GM19372 (cell line): ENCODE measurements at regions not wholly inside any gene's neighbourhood (a gene's known extent, or its start where the extent isn't known, plus 50 kb on each side); places are given as distances from the start of the nearest gene placed in this dataset.
"Not testable (repeated sequence)": the region's sequence is repeated elsewhere in the genome, so short reads cannot be mapped to it uniquely, and the experiment has no call there.

Experiments used
- ATAC-seq: cut with Tn5 transposase; IDR thresholded peaks from one replicate; pipeline ENCODE4 v1.9.1; 2021; ENCODE audit warnings: mild to moderate bottlenecking, low read depth, moderate library complexity; ENCODE audit not compliant: unreplicated experiment

GRCh38 chr9:33734941-33735835 is 60.2 kb upstream of the PRSS3 start:
- not testable (repeated sequence) for ATAC-seq

- no peak for ATAC-seq
Measured at GRCh38 chr9:33737811-33738606, 57.4 kb upstream of the PRSS3 start.

DNA sequence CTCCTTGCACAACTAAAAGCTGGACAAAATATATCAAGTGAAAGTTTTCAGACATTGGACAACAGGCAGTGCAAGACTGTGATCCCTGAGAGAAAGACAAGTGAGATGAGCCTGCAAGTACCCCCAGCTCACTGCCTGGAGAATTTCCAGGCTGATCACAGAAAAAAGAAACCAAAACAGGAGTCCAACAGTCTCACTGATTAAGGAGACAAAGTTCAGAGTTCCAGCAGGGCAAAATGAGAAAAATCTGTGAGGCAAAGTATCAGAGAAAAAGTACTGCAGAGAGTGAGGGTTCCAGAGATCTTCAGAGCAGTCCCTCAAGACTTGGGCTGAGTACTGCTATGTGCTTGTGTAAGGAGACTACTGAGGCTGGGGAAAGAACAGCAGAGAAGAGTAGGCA is 56.0 kb upstream of the PRSS3 start:
- ATAC-seq = no peak

GRCh38 chr9:33740075-33740474 is 55.3 kb upstream of the PRSS3 start:
- no peak for ATAC-seq

GRCh38 chr9:33740958-33741357 is 54.4 kb upstream of the PRSS3 start:
- ATAC-seq = not testable (repeated sequence)

GRCh38 chr9:33742051-33742450 is 53.3 kb upstream of the PRSS3 start:
- no peak for ATAC-seq

DNA sequence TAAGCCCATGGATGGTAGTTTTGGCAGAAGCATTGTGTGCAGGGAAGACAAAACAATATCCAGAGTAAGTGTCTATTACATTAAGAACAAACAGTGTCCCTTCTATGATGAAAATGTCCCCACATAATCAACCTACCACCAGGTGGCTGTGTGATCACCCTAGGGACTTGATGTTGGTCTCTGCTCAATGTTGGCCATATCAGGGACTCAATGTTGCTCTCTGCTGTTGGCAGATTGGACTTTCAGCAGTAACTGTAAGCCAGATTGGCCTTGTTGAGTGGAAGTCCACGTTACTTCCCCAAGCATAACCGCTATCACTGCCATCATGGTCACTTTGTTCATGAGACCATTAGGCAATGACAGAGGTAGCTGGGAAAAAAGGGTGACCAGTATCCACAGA is 52.8 kb upstream of the PRSS3 start:
- ATAC-seq = no peak
